ENCODE measurements at regions not wholly inside any gene's neighbourhood (a gene's known extent, or its start where the extent isn't known, plus 50 kb on each side); places are given as distances from the start of the nearest gene placed in this dataset.

GRCh38 chr1:47661040-47661439 lies 223.2 kb downstream of the FOXD2 start:
- TF ChIP-seq CTCF (conservative IDR thresholded peaks at IDR 0.05 in 1 of 2, IDR thresholded peaks at IDR 0.05 in 1 of 2; ENCODE audit: extremely low read depth in 1 of 2, insufficient read depth in 1 of 2, low read depth in 1 of 2, low read length in 2 of 2) (no peak), EZH2 (IDR thresholded peaks at IDR 0.05; ENCODE audit: borderline replicate concordance, low read length) (no peak)
